Neural progenitor cell (in vitro differentiated cells): ENCODE measurements at regions not wholly inside any gene's neighbourhood (a gene's known extent, or its start where the extent isn't known, plus 50 kb on each side); places are given as distances from the start of the nearest gene placed in this dataset.
"Not testable (repeated sequence)": the region's sequence is repeated elsewhere in the genome, so short reads cannot be mapped to it uniquely, and the experiment has no call there.

Experiments
- EZH2 ChIP-seq: fragments of 200-600 bp; sonication (generic); IDR thresholded peaks from 2 replicates; pipeline ENCODE4 v1.6.1; 2017; ENCODE audit warnings: antibody characterized with exemption, mild to moderate bottlenecking, moderate library complexity
- EZH2phosphoT487 ChIP-seq: fragments of 200-600 bp; sonication (generic); IDR thresholded peaks from 2 replicates; pipeline ENCODE4 v1.6.1; 2017; ENCODE audit warnings: antibody characterized with exemption
- TF ChIP-seq, protein P1 (sequence below): fragments of 200-600 bp; sonication (generic); IDR thresholded peaks from 2 replicates; pipeline ENCODE4 v1.5.1; 2017; ENCODE audit warnings: antibody characterized with exemption, mild to moderate bottlenecking

DNA sequence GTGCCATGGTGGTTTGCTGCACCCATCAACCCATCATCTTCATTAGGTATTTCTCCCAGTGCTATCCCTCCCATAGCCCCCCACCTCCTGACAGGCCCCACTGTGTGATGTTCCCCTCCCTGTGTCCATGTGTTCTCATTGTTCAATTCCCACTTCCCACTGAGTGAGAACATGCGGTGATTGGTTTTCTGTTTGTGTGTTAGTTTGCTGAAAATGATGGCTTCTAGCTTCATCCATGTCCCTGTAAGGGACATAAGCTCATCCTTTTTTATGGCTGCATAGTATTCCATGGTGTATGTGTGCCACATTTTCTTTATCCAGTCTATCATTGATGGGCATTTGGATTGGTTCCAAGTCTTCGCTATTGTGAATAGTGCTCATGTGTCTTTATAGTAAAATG is 865.9 kb upstream of the CDH10 start:
- TF ChIP-seq, protein P1, sequence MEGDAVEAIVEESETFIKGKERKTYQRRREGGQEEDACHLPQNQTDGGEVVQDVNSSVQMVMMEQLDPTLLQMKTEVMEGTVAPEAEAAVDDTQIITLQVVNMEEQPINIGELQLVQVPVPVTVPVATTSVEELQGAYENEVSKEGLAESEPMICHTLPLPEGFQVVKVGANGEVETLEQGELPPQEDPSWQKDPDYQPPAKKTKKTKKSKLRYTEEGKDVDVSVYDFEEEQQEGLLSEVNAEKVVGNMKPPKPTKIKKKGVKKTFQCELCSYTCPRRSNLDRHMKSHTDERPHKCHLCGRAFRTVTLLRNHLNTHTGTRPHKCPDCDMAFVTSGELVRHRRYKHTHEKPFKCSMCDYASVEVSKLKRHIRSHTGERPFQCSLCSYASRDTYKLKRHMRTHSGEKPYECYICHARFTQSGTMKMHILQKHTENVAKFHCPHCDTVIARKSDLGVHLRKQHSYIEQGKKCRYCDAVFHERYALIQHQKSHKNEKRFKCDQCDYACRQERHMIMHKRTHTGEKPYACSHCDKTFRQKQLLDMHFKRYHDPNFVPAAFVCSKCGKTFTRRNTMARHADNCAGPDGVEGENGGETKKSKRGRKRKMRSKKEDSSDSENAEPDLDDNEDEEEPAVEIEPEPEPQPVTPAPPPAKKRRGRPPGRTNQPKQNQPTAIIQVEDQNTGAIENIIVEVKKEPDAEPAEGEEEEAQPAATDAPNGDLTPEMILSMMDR, result not testable (repeated sequence)
- TF ChIP-seq EZH2, EZH2phosphoT487: not testable (repeated sequence)
